HEK293T (cell line): ENCODE measurements at regions not wholly inside any gene's neighbourhood (a gene's known extent, or its start where the extent isn't known, plus 50 kb on each side); places are given as distances from the start of the nearest gene placed in this dataset.

ENCODE experiments used
- CTCF ChIA-PET: fragments of 350-600 bp; formaldehyde crosslinking; extraction: SDS; loops from one replicate; lab custom pipeline; 2021; ENCODE audit warnings: antibody characterized with exemption, inconsistent platforms; lab: Yijun Ruan, JAX
- POLR2A ChIA-PET: fragments of 350-600 bp; formaldehyde crosslinking; extraction: SDS; loops from one replicate; lab custom pipeline; 2020; ENCODE audit warnings: antibody characterized with exemption, inconsistent platforms; lab: Yijun Ruan, JAX
- DNase-seq: peaks from one replicate; pipeline ENCODE4 v3.0.0; 2012; ENCODE audit warnings: mixed read lengths; ENCODE audit errors: extremely low spot score
- ARNT ChIP-seq: fragments of 450-650 bp; IDR thresholded peaks from 2 replicates; pipeline ENCODE4 v1.6.1; 2017; ENCODE audit warnings: mild to moderate bottlenecking
- BHLHE40 ChIP-seq: fragments of 450-650 bp; IDR thresholded peaks from 2 replicates; pipeline ENCODE4 v1.6.1; 2016; ENCODE audit warnings: mild to moderate bottlenecking, moderate library complexity, borderline replicate concordance
- CTBP1 ChIP-seq: fragments of 450-650 bp; IDR thresholded peaks from 2 replicates; pipeline ENCODE4 v1.6.1; 2016; ENCODE audit warnings: borderline replicate concordance
- ELF4 ChIP-seq: fragments of 450-650 bp; IDR thresholded peaks from 2 replicates; pipeline ENCODE4 v1.6.1; 2017; ENCODE audit warnings: antibody characterized with exemption
- FOXA1 ChIP-seq: fragments of 450-650 bp; IDR thresholded peaks from 2 replicates; pipeline ENCODE4 v1.6.1; 2016; ENCODE audit warnings: mild to moderate bottlenecking
- FOXK2 ChIP-seq: fragments of 450-650 bp; IDR thresholded peaks from 2 replicates; pipeline ENCODE4 v1.6.1; 2016; ENCODE audit warnings: mild to moderate bottlenecking
- FOXM1 ChIP-seq: fragments of 450-650 bp; IDR thresholded peaks from 2 replicates; pipeline ENCODE4 v1.6.1; 2017; ENCODE audit warnings: mild to moderate bottlenecking, borderline replicate concordance
- HDGF ChIP-seq: fragments of 450-650 bp; IDR thresholded peaks from 2 replicates; pipeline ENCODE4 v1.6.1; 2017; ENCODE audit warnings: antibody characterized with exemption, borderline replicate concordance
- LEF1 ChIP-seq: fragments of 450-650 bp; IDR thresholded peaks from 2 replicates; pipeline ENCODE4 v1.6.1; 2017; ENCODE audit warnings: mild to moderate bottlenecking, borderline replicate concordance
- NFRKB ChIP-seq: fragments of 450-650 bp; IDR thresholded peaks from 2 replicates; pipeline ENCODE4 v1.6.1; 2016; ENCODE audit warnings: mild to moderate bottlenecking, moderate library complexity
- SP1 ChIP-seq: fragments of 450-650 bp; IDR thresholded peaks from 2 replicates; pipeline ENCODE4 v1.6.1; 2017
- SUZ12 ChIP-seq: fragments of 450-650 bp; IDR thresholded peaks from 2 replicates; pipeline ENCODE4 v1.6.1; 2016; ENCODE audit warnings: mild to moderate bottlenecking
- TARDBP ChIP-seq: fragments of 450-650 bp; IDR thresholded peaks from 2 replicates; pipeline ENCODE4 v1.6.1; 2016
- ZNF384 ChIP-seq: fragments of 450-650 bp; IDR thresholded peaks from 2 replicates; pipeline ENCODE4 v1.6.1; 2016
- TF ChIP-seq, protein P1 (sequence below): fragments of 450-650 bp; IDR thresholded peaks from 2 replicates; pipeline ENCODE4 v1.6.1; 2016

DNA sequence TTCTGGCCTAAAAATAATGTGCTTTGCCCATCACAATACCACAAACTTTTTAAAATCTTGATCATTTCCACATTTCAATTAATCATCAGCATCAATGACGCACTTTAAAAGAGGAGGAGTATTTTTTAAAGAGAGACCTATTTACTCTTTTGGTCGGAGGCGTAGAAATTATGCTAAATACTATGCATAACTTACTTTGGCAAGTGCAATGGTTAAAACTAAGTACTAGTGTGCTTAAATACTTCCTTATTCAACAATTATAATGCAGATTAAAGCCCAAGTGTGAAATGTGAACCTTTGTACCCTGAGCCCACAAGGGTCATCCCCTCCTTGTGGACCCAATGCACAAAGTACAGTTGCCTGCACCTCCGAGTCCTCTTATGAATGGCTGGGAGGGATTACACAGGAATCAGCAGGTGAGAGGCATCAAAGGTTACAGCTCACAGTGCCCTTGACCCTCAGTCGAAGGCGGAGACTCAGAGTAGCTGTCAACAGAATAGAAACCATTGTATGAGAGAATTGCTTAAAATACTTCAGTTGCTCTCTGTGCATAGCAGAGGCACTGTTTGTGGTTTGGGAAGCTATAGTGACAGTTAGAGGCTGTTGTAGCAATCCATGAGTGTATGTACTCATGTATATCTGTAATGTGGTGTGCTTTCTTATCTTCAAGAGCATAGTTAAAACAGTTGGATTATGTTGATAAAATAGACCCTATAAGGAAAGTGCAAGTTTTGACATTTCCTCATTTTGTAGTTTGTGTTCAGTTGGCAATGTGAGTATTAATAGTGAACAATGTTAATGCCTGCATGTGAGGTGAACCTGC lies 151.7 kb upstream of the ITGA4 start:
- CTCF ChIA-PET, result no interaction called here
- TF ChIP-seq FOXK2, result no peak
- no peak for TF ChIP-seq ELF4
- no peak for TF ChIP-seq LEF1
- no peak for TF ChIP-seq ARNT
- TF ChIP-seq SUZ12, result no peak
- no peak for TF ChIP-seq ZNF384
- TF ChIP-seq BHLHE40, result no peak
- TF ChIP-seq NFRKB, result no peak
- TF ChIP-seq, protein P1, sequence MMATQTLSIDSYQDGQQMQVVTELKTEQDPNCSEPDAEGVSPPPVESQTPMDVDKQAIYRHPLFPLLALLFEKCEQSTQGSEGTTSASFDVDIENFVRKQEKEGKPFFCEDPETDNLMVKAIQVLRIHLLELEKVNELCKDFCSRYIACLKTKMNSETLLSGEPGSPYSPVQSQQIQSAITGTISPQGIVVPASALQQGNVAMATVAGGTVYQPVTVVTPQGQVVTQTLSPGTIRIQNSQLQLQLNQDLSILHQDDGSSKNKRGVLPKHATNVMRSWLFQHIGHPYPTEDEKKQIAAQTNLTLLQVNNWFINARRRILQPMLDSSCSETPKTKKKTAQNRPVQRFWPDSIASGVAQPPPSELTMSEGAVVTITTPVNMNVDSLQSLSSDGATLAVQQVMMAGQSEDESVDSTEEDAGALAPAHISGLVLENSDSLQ, result no peak
- no peak for TF ChIP-seq FOXM1
- TF ChIP-seq CTBP1, result no peak
- no peak for TF ChIP-seq TARDBP
- TF ChIP-seq HDGF, result no peak
- no peak for DNase-seq
- POLR2A ChIA-PET, result no interaction called here

DNA sequence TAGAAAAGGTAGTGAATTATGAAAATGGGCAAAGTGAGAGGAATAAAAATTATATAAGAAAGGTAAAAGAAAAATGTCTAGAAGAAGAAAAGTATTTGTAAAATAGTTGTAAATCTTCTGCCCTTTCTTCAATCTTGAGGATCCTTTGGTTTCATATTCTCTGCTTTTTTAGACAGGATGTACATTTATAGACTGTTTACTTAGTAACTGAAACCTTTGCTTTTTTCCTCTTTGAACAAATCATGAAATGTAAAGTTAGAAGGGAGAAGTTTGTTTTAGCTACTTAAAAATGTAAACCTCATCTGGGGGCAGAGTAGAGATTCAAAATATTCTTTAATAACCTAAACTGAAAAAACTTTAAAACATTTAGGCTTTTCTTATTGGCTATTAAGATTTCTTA lies 150.4 kb upstream of the ITGA4 start:
- no peak for TF ChIP-seq ELF4
- no peak for TF ChIP-seq LEF1
- TF ChIP-seq, protein P1, result no peak
- no peak for TF ChIP-seq ARNT
- no peak for TF ChIP-seq SUZ12
- no peak for TF ChIP-seq FOXK2
- no peak for TF ChIP-seq HDGF
- TF ChIP-seq FOXA1, result no peak
- TF ChIP-seq CTBP1, result no peak
- TF ChIP-seq NFRKB, result no peak
- no peak for DNase-seq
- CTCF ChIA-PET, result no interaction called here
- POLR2A ChIA-PET, result no interaction called here

DNA sequence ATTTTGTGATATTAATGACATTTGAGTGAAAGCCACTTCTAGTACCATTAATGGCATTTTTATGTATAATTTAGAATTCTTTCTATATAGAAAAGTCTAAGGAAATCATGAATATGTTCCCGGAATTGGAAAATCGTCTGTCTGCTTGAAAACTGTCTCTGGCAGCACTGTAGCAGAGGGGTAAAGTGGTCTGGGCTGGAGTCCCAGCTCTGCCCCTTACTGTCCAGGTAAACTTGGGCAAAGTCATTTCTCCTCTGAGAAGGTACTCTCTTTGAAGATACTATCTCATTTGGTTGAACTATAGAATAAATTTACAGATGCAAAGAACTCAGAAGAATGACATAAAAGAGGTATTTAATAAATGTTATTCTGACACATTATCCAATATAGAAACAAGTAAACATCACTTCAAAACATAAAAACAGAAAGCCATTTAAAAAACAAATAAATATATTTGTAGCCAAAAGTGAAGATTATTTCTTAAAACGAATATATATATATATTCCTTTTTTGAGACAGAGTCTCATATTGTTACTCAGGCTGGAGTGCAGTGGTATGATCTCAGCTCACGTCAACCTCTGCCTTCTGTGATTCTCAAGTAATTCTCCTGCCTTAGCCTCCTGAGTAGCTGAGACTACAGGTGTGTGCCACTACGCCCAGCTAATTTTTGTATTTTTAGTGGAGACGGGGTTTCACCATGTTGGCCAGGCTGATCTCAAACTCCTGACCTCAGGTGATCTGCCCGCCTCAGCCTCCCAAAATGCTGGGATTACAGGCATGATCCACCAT lies 149.8 kb upstream of the ITGA4 start:
- no peak for TF ChIP-seq ZNF384
- no peak for TF ChIP-seq SUZ12
- TF ChIP-seq FOXA1, result no peak
- TF ChIP-seq TARDBP, result no peak
- TF ChIP-seq ELF4, result no peak
- no peak for TF ChIP-seq BHLHE40
- TF ChIP-seq, protein P1, result no peak
- TF ChIP-seq SP1, result no peak
- TF ChIP-seq FOXK2, result no peak
- no peak for TF ChIP-seq CTBP1
- no peak for TF ChIP-seq NFRKB
- CTCF ChIA-PET, result no interaction called here
- no peak for DNase-seq
- POLR2A ChIA-PET, result no interaction called here

DNA sequence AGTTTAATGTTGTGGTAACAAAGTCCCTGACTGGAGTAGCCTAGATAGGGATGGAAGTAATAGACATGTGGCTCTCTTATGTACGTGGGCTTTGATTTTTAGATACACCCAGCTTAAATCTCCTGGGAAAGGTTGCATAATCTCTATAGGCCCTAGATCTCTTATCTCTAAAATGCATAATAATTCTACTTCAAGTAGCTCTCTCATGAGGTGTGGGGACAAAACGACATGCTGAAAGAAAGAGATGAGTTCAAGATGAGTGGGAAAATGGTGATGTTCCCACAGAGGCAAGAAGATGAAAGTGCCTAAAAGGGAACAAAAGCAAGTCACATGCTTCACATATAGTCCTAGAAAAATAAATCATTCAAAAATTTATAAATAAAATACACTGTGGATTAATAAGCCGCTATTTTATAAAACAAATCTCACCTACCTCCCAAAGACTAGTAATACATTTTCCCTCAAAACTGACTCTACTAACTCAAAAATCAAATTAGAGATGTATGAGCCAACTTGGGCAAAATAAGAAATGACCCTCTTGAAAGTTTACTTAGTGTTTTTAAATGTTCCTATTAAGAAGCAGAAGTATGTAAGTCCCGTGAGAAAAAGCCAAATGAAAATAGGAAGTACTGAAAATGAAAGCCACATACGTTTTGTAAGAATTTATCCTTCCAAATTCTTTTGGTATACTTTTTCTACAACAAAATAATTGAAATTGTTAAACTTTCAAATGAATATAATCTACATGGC lies 148.2 kb upstream of the ITGA4 start:
- ChIA-PET POLR2A (no interaction called here), CTCF (no interaction called here)
- no peak for DNase-seq

DNA sequence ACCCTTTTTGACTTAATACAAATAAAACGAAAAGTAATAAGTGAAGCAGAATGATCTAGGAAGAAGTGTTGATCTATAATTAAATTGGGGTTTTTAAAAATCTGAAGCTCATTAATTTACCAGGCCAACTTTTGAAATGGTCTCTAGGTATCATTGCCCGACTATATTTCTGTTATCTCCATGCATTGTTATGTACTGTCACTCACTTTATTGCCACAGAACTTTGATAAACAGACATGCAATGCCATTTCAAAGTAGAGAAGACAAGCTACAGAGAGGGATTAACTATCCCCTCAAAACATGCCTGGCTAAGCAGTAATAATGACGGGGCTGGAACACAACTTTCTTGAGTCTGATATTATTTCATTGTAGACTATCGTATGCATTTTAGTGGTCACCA lies 147.6 kb upstream of the ITGA4 start:
- POLR2A ChIA-PET, result no interaction called here
- TF ChIP-seq FOXM1 (no peak), HDGF (no peak), TARDBP (no peak), SP1 (no peak)
- no peak for DNase-seq
- CTCF ChIA-PET, result interaction anchor here (0.6 kb wide), 1 partner anchor 197 kb away, joined by 3 read pairs; no protein-coding TSS in a partner anchor

More for the DNA sequence above, 148.2 kb upstream of the ITGA4 start:
- no peak for TF ChIP-seq SUZ12
- TF ChIP-seq FOXM1, result no peak
- TF ChIP-seq LEF1, result no peak
- TF ChIP-seq FOXA1, result no peak
- TF ChIP-seq BHLHE40, result no peak
- no peak for TF ChIP-seq ZNF384
- no peak for TF ChIP-seq NFRKB
- TF ChIP-seq HDGF, result no peak
- TF ChIP-seq, protein P1, result no peak
